LNCaP clone FGC (cell line): ENCODE measurements at regions not wholly inside any gene's neighbourhood (a gene's known extent, or its start where the extent isn't known, plus 50 kb on each side); places are given as distances from the start of the nearest gene placed in this dataset.
"Not testable (repeated sequence)": the region's sequence is repeated elsewhere in the genome, so short reads cannot be mapped to it uniquely, and the experiment has no call there.

Source experiments
- DNase-seq: peaks from one replicate; pipeline ENCODE4 v3.0.0-alpha.2; 2011; ENCODE audit warnings: low read depth
- H3K4me3 ChIP-seq: 2 replicates; pipeline ENCODE4 v1.5.1; 2011; ENCODE audit warnings: mild to moderate bottlenecking, low read depth, low read length, control low read depth
- TF ChIP-seq, protein P1 (sequence below): IDR thresholded peaks from 2 replicates; pipeline ENCODE4 v1.5.1; 2012; ENCODE audit warnings: mild to moderate bottlenecking; ENCODE audit not compliant: control insufficient read depth, insufficient read depth; ENCODE audit errors: extremely low read depth

- H3K4me3 ChIP-seq: no peak overlapping the region
- TF ChIP-seq, protein P1, sequence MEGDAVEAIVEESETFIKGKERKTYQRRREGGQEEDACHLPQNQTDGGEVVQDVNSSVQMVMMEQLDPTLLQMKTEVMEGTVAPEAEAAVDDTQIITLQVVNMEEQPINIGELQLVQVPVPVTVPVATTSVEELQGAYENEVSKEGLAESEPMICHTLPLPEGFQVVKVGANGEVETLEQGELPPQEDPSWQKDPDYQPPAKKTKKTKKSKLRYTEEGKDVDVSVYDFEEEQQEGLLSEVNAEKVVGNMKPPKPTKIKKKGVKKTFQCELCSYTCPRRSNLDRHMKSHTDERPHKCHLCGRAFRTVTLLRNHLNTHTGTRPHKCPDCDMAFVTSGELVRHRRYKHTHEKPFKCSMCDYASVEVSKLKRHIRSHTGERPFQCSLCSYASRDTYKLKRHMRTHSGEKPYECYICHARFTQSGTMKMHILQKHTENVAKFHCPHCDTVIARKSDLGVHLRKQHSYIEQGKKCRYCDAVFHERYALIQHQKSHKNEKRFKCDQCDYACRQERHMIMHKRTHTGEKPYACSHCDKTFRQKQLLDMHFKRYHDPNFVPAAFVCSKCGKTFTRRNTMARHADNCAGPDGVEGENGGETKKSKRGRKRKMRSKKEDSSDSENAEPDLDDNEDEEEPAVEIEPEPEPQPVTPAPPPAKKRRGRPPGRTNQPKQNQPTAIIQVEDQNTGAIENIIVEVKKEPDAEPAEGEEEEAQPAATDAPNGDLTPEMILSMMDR: no peak
- no peak for DNase-seq
These were observed 222.8 kb downstream of the FOXD2 start for GRCh38 chr1:47660622-47661021.

GRCh38 chr1:47661040-47661439 is 223.2 kb downstream of the FOXD2 start:
- H3K4me3 ChIP-seq: no peak overlapping the region
- TF ChIP-seq, protein P1: no peak
- no peak for DNase-seq

DNA sequence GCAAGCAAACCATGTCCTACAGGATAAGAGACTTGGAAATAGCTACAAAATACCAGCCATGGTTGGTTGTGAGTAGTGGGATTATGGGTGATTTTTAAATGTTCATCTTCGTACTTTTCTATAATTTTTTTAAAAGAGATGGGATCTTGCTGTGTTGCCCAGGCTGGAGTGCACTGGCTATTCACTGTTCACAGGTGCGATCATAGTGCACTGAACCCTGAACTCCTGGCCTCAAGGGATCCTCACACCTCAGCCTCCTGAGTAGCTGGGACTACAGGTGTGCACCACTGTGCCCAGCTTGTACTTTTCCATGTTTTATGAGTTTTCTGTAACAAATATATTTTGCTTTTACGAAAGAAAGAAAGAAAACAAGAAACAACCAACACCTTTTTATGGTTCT is 224.2 kb downstream of the FOXD2 start:
- no peak overlapping the region for H3K4me3 ChIP-seq
- no peak for DNase-seq
- TF ChIP-seq, protein P1: no peak

- DNase-seq: no peak
- TF ChIP-seq, protein P1: no peak
- no peak overlapping the region for H3K4me3 ChIP-seq
These were observed 225.4 kb downstream of the FOXD2 start for GRCh38 chr1:47663286-47663685.

GRCh38 chr1:47664356-47664755 is 226.5 kb downstream of the FOXD2 start:
- TF ChIP-seq, protein P1: no peak
- H3K4me3 ChIP-seq: no peak overlapping the region
- no peak for DNase-seq

DNA sequence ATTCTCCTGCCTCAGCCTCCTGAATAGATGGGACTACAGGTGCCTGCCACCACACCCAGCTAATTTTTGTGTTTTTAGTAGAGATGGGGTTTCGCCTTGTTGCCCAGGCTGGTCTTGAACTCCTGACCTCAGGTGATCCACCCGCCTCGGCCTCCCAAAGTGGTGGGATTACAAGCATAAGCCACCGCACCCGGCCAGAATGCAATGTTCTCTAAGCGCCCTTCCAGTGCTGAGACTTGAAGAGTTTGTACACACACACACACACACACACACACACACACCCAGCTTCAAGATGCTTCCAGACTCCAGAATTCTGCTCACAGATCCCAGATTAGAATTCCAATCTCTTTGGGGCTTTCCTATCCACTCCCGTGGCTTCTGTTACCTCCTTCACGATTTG is 227.1 kb downstream of the FOXD2 start:
- H3K4me3 ChIP-seq, DNase-seq: not testable (repeated sequence)

DNA sequence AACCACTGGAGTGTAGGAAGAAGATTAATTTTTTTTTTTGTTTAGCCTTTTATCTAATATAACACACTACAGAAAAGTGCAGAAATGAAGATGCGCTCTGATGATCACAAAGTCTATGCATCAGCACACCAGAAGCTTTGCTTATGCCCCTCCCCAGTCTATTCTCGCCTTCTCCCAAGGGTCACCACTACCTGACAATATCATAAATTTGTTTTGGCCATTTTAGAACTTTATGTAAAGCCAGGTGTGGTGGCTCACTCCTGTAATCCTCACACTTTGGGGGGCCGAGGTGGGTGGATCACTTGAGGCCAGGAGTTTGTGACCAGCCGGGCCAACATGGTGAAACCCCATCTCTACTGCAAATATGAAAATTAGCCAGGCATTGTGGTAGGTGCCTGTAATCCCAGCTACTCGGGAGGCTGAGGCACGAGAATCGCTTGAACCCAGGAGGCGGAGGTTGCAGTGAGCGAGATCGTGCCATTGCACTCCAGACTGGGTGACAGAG is 231.3 kb downstream of the FOXD2 start:
- TF ChIP-seq, protein P1: no peak
- DNase-seq: no peak
- no peak overlapping the region for H3K4me3 ChIP-seq
